ENCODE measurements at regions not wholly inside any gene's neighbourhood (a gene's known extent, or its start where the extent isn't known, plus 50 kb on each side); places are given as distances from the start of the nearest gene placed in this dataset.

DNA sequence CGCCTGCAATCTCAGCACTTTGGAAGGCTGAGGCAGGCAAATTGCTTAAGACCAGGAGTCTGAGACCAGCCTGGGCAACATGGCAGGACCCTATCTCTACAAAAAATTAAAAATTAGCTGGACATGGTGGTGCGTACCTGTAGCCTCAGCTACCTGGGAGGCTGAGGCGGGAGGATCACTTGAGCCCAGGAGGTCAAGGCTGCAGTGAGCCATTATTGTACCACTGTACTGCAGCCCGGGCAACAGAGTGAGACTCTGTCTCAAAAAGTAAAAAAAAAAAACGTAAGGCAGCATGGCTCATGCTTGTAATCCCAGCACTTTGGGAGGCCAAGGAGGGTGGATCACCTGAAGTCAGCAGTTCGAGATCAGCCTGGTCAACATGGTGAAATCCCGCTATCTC is 263.6 kb downstream of the PARN start:
- TF ChIP-seq TGIF2 (CRISPR knock-in tag; IDR thresholded peaks at IDR 0.05) (no peak), NFYB (IDR thresholded peaks at IDR 0.05; ENCODE audit: extremely low read depth, insufficient read length) (no peak), CTBP1 (IDR thresholded peaks at IDR 0.05; ENCODE audit: borderline replicate concordance) (no peak), ZNF232 (CRISPR knock-in tag; IDR thresholded peaks at IDR 0.05) (no peak), PHF20 (IDR thresholded peaks at IDR 0.05; ENCODE audit: partially characterized antibody) (no peak), CBX1 (IDR thresholded peaks at IDR 0.05; ENCODE audit: low read depth) (no peak), GATAD2A (IDR thresholded peaks at IDR 0.05) (no peak), C11orf30 (IDR thresholded peaks at IDR 0.05; ENCODE audit: low read depth) (no peak), ZNF778 (CRISPR knock-in tag; IDR thresholded peaks at IDR 0.05) (no peak), ELF1 (tag; IDR thresholded peaks at IDR 0.05) (no peak)
- TF ChIP-seq, protein P1, sequence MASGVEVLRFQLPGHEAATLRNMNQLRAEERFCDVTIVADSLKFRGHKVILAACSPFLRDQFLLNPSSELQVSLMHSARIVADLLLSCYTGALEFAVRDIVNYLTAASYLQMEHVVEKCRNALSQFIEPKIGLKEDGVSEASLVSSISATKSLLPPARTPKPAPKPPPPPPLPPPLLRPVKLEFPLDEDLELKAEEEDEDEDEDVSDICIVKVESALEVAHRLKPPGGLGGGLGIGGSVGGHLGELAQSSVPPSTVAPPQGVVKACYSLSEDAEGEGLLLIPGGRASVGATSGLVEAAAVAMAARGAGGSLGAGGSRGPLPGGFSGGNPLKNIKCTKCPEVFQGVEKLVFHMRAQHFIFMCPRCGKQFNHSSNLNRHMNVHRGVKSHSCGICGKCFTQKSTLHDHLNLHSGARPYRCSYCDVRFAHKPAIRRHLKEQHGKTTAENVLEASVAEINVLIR (CRISPR knock-in tag; IDR thresholded peaks at IDR 0.05), result no peak
- TF ChIP-seq, protein P2, sequence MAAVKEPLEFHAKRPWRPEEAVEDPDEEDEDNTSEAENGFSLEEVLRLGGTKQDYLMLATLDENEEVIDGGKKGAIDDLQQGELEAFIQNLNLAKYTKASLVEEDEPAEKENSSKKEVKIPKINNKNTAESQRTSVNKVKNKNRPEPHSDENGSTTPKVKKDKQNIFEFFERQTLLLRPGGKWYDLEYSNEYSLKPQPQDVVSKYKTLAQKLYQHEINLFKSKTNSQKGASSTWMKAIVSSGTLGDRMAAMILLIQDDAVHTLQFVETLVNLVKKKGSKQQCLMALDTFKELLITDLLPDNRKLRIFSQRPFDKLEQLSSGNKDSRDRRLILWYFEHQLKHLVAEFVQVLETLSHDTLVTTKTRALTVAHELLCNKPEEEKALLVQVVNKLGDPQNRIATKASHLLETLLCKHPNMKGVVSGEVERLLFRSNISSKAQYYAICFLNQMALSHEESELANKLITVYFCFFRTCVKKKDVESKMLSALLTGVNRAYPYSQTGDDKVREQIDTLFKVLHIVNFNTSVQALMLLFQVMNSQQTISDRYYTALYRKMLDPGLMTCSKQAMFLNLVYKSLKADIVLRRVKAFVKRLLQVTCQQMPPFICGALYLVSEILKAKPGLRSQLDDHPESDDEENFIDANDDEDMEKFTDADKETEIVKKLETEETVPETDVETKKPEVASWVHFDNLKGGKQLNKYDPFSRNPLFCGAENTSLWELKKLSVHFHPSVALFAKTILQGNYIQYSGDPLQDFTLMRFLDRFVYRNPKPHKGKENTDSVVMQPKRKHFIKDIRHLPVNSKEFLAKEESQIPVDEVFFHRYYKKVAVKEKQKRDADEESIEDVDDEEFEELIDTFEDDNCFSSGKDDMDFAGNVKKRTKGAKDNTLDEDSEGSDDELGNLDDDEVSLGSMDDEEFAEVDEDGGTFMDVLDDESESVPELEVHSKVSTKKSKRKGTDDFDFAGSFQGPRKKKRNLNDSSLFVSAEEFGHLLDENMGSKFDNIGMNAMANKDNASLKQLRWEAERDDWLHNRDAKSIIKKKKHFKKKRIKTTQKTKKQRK (IDR thresholded peaks at IDR 0.05; ENCODE audit: borderline replicate concordance, low read depth, low read length), result no peak
- Histone ChIP-seq H3K27me3 (ENCODE audit: control insufficient read depth in 2 of 2, insufficient read depth in 2 of 2, low read length in 2 of 2) (peaks cover 41 to 73% of the 10 kb centered on the region in 2 experiments), H2AFZ (ENCODE audit: low read depth, low read length) (no peak overlapping the region), H3K4me2 (ENCODE audit: insufficient read depth, low read length) (no peak overlapping the region), H3K27ac (ENCODE audit: extremely low read depth, low read depth, low read length) (no peak overlapping the region), H3K9me3 (replicated peaks; ENCODE audit: control insufficient read depth, insufficient read depth, low read depth, low read length) (no peaks in the 10 kb centered on the region), H3K36me3 (ENCODE audit: control insufficient read depth, insufficient read depth, low read length) (no peaks in the 10 kb centered on the region), H3K9me1 (ENCODE audit: control insufficient read depth, insufficient read depth, low read length) (no peaks in the 10 kb centered on the region), H4K20me1 (replicated peaks; ENCODE audit: control insufficient read depth, insufficient read depth, low read length) (0 out of 2 replicates have a peak, but pooled peaks cover 5% of the 10 kb centered on the region), H3K9ac (ENCODE audit: insufficient read depth in 1 of 2, low read depth in 2 of 2, low read length in 2 of 2) (no peak overlapping the region), H3K79me2 (ENCODE audit: control insufficient read depth, insufficient read depth, low read length) (no peaks in the 10 kb centered on the region), H3K4me3 (no peak overlapping the region), H3K4me1 (replicated peaks in 1 of 2; ENCODE audit: control insufficient read depth in 2 of 2, insufficient read depth in 2 of 2, low read length in 2 of 2) (peaks cover 8 to 22% of the 10 kb centered on the region in 2 experiments; a peak in 3 of 5 replicates)
- CTCF ChIA-PET (ENCODE audit: low intra/inter-chr PET ratio), result no interaction called here
- ATAC-seq (no peak), DNase-seq (ENCODE audit: extremely low read depth in 1 of 4, low spot score in 3 of 4) (no peak), FAIRE-seq (no peak)
- in situ Hi-C loops (cut with MboI) (no loop called here), intact Hi-C loops (cut with micrococcal nuclease) (no loop called here)
- no TSS peak for BruUV-seq (replicated peaks)
- 36% methylated on average over 7 of the region's 7 CpGs for WGBS (ENCODE audit: insufficient coverage, low coverage, missing lambda C conversion rate)
- POLR2A ChIA-PET, result interaction anchor here (1.6 kb wide), 1 partner anchor 11 kb away, joined by 5 read pairs; no protein-coding TSS in a partner anchor
